ENCODE measurements at regions not wholly inside any gene's neighbourhood (a gene's known extent, or its start where the extent isn't known, plus 50 kb on each side); places are given as distances from the start of the nearest gene placed in this dataset.

DNA sequence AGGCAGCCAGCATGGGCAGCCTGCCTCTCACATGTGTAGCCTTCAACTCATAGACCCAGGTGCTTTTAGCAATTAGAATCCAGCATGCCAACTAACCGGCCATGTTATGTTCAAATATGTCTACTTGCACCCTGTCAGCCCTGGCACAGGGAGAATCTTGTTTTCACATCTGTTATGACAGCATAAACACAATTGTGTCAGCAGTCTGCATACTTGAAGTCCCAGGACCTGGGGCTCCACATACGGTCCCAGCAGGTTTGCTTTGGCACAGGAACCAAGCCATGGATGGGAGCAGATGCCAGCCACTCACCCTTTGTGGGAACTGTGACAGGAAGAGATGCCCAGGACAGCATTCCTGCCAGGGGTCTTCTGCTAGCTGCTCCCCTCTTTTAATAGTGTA, 67.2 kb upstream of the SYNDIG1 start:
- no peaks in the 10 kb centered on the region for H3K4me1 ChIP-seq (ENCODE audit: insufficient read depth)
- no peaks in the 10 kb centered on the region for H3K27me3 ChIP-seq
- TF ChIP-seq EP300 (IDR thresholded peaks at IDR 0.05) (no peak), POLR2A (IDR thresholded peaks at IDR 0.05) (no peak)
- TF ChIP-seq, protein P1, sequence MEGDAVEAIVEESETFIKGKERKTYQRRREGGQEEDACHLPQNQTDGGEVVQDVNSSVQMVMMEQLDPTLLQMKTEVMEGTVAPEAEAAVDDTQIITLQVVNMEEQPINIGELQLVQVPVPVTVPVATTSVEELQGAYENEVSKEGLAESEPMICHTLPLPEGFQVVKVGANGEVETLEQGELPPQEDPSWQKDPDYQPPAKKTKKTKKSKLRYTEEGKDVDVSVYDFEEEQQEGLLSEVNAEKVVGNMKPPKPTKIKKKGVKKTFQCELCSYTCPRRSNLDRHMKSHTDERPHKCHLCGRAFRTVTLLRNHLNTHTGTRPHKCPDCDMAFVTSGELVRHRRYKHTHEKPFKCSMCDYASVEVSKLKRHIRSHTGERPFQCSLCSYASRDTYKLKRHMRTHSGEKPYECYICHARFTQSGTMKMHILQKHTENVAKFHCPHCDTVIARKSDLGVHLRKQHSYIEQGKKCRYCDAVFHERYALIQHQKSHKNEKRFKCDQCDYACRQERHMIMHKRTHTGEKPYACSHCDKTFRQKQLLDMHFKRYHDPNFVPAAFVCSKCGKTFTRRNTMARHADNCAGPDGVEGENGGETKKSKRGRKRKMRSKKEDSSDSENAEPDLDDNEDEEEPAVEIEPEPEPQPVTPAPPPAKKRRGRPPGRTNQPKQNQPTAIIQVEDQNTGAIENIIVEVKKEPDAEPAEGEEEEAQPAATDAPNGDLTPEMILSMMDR (IDR thresholded peaks at IDR 0.05), result no peak
- H3K36me3 ChIP-seq, result no peaks in the 10 kb centered on the region
- H3K27ac ChIP-seq, result no peak overlapping the region
- 59 to 87% (median 79%) methylated on average over 2 of the region's 2 CpGs for WGBS, 3 donors
- no peak overlapping the region for H3K4me3 ChIP-seq
- intact Hi-C loops (cut with DNase I), result no loop called here
- no peaks in the 10 kb centered on the region for H3K9me3 ChIP-seq
- DNase-seq, result no peak

DNA sequence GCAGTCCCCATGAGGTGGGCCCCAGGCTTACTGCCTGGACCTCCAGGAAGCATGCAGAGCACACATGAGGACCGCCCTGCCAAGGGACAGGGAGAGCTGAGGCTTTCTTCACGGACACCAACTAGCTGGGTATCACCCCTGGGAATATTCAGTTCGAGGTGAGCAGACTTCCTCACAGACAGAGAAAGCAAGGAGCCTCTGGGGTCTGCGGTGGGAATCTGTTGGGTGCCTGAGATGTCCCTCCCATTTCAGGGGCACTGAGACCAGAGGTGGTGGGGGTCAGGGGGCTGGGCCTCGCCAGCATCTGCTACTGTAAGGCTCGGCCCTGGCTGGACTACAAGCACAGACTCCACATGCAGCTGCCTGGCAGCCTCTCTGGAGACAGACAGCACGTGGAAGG, 74.3 kb upstream of the SYNDIG1 start:
- Histone ChIP-seq H3K27ac (no peak overlapping the region), H3K36me3 (no peaks in the 10 kb centered on the region), H3K9me3 (no peaks in the 10 kb centered on the region), H3K27me3 (no peaks in the 10 kb centered on the region), H3K4me1 (ENCODE audit: insufficient read depth) (no peaks in the 10 kb centered on the region), H3K4me3 (no peak overlapping the region)
- intact Hi-C loops (cut with DNase I), result no loop called here
- no peak for TF ChIP-seq EP300 (IDR thresholded peaks at IDR 0.05)
- TF ChIP-seq POLR2A (IDR thresholded peaks at IDR 0.05), result no peak
- TF ChIP-seq, protein P1 (IDR thresholded peaks at IDR 0.05), result no peak
- no peak for DNase-seq
- 63 to 83% (median 68%) methylated on average over 6 to 7 of the region's 7 CpGs for WGBS, 3 donors

DNA sequence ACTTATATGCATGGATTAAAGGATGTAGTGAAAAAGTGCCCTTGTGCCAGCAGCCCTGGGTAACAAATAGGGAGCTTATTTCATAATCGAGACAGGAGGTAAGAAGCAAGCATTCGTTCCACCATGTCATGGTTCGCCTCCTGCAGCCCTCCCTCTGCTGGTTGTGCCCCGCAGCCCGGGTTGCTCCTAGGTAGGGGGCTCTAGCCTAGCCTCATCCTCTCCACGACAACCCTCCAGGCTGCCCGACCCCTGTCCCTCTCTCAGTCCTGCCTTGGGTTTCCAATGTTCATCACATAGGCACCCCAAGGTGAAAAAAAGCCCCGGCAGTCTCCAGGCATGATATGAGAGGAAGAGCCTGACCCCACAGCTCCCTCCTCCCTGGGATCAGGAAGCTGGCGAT, 75.5 kb upstream of the SYNDIG1 start:
- intact Hi-C loops (cut with DNase I), result no loop called here
- H3K4me1 ChIP-seq (ENCODE audit: insufficient read depth), result no peaks in the 10 kb centered on the region
- no peaks in the 10 kb centered on the region for H3K36me3 ChIP-seq
- DNase-seq, result no peak
- no peak overlapping the region for H3K27ac ChIP-seq
- TF ChIP-seq EP300 (IDR thresholded peaks at IDR 0.05) (no peak), POLR2A (IDR thresholded peaks at IDR 0.05) (no peak)
- TF ChIP-seq, protein P1 (IDR thresholded peaks at IDR 0.05), result no peak
- H3K4me3 ChIP-seq, result no peak overlapping the region
- 71 to 86% (median 77%) methylated on average over 9 of the region's 9 CpGs for WGBS, 3 donors
- H3K9me3 ChIP-seq, result no peaks in the 10 kb centered on the region
- H3K27me3 ChIP-seq, result no peaks in the 10 kb centered on the region

DNA sequence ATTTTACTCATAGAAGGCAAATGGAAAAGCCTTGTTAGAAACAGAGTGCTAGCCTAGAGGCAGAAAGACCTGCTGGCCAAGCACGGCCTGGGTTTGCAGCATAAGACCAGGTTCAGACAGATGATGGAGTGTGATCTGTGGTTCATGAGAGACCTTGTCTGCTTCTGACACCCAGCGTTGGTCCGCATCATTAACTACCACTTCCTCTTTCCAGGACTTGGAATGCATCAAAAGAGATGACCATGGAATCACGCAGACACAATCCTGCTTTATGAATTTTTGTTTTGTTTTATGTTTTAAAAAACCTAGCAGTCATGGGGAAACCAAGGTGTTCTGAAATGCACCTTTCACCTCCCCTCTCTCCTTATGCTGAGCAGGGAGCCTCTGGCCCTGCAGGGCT, 76.8 kb upstream of the SYNDIG1 start:
- WGBS, 3 donors, result 82 to 85% (median 83%) methylated on average over 4 of the region's 4 CpGs
- no peak overlapping the region for H3K27ac ChIP-seq
- TF ChIP-seq EP300 (IDR thresholded peaks at IDR 0.05) (no peak), POLR2A (IDR thresholded peaks at IDR 0.05) (no peak)
- TF ChIP-seq, protein P1 (IDR thresholded peaks at IDR 0.05), result no peak
- no peaks in the 10 kb centered on the region for H3K9me3 ChIP-seq
- intact Hi-C loops (cut with DNase I), result no loop called here
- H3K36me3 ChIP-seq, result no peaks in the 10 kb centered on the region
- H3K4me1 ChIP-seq (ENCODE audit: insufficient read depth), result no peaks in the 10 kb centered on the region
- H3K27me3 ChIP-seq, result no peaks in the 10 kb centered on the region
- no peak overlapping the region for H3K4me3 ChIP-seq
- no peak for DNase-seq

DNA sequence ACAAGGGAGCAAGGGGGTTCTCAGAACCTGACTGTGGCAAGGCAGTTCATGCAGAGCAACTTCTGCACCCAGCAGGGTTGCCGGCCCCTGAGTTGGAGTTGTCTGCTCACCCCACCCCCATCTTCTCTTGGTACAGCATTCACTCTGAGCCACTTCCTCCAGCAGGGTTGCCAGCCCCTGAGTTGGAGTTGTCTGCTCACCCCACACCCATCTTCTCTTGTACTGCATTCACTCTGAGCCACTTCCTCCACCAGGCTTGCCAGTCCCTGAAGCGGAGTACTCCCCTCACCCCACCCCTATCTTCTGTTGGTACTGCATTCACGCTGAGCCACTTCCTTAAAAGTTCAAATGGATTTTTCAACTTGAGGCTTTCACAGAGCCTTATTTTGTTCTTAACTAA, 79.7 kb upstream of the SYNDIG1 start:
- 77 to 81% (median 81%) methylated on average over 3 of the region's 3 CpGs for WGBS, 3 donors
- intact Hi-C loops (cut with DNase I), result no loop called here
- Histone ChIP-seq H3K27me3 (no peaks in the 10 kb centered on the region), H3K9me3 (no peaks in the 10 kb centered on the region), H3K4me3 (no peak overlapping the region), H3K36me3 (no peaks in the 10 kb centered on the region), H3K27ac (no peak overlapping the region), H3K4me1 (ENCODE audit: insufficient read depth) (no peaks in the 10 kb centered on the region)
- DNase-seq, result no peak
- no peak for TF ChIP-seq POLR2A (IDR thresholded peaks at IDR 0.05)
- TF ChIP-seq, protein P1 (IDR thresholded peaks at IDR 0.05), result no peak
- no peak for TF ChIP-seq EP300 (IDR thresholded peaks at IDR 0.05)
